Esophagus squamous epithelium (tissue), 4 donors: ENCODE measurements at regions not wholly inside any gene's neighbourhood (a gene's known extent, or its start where the extent isn't known, plus 50 kb on each side); places are given as distances from the start of the nearest gene placed in this dataset.

Source experiments
- POLR2A ChIP-seq, 4 donors: fragments of 450-650 bp; IDR thresholded peaks; one replicate each; pipeline ENCODE4 v1.6.1; 2017; ENCODE audit warnings: antibody characterized with exemption in 4 of 4, mild to moderate bottlenecking in 4 of 4, moderate library complexity in 3 of 4
- TF ChIP-seq, protein P1 (sequence below), 6 experiments: fragments of 450-650 bp in 4 of 6; fragments of 200-600 bp in 2 of 6; sonication (generic) in 2 of 6; IDR thresholded peaks; one replicate each; pipeline ENCODE4 v1.5.1; 2016 to 2019; ENCODE audit warnings: antibody characterized with exemption in 6 of 6, mild to moderate bottlenecking in 4 of 6, moderate library complexity in 4 of 6

- TF ChIP-seq, protein P1, sequence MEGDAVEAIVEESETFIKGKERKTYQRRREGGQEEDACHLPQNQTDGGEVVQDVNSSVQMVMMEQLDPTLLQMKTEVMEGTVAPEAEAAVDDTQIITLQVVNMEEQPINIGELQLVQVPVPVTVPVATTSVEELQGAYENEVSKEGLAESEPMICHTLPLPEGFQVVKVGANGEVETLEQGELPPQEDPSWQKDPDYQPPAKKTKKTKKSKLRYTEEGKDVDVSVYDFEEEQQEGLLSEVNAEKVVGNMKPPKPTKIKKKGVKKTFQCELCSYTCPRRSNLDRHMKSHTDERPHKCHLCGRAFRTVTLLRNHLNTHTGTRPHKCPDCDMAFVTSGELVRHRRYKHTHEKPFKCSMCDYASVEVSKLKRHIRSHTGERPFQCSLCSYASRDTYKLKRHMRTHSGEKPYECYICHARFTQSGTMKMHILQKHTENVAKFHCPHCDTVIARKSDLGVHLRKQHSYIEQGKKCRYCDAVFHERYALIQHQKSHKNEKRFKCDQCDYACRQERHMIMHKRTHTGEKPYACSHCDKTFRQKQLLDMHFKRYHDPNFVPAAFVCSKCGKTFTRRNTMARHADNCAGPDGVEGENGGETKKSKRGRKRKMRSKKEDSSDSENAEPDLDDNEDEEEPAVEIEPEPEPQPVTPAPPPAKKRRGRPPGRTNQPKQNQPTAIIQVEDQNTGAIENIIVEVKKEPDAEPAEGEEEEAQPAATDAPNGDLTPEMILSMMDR (IDR thresholded peaks at IDR 0.05) = no peak
- no peak for TF ChIP-seq POLR2A (IDR thresholded peaks at IDR 0.05)
Measured at GRCh38 chr6:102677225-102677624, 1283.7 kb downstream of the GRIK2 start.
